NCI-H2227 treated with DMSO at 0.1 percent for 48 hours (cell line): ENCODE measurements at regions not wholly inside any gene's neighbourhood (a gene's known extent, or its start where the extent isn't known, plus 50 kb on each side); places are given as distances from the start of the nearest gene placed in this dataset.
A peak's percentile ranks its signal among the peaks of the same experiment; 100 is the strongest.

ENCODE experiments used
- DNase-seq: peaks from one replicate; lab custom pipeline; 2025; lab: John Stamatoyannopoulos, UW

DNA sequence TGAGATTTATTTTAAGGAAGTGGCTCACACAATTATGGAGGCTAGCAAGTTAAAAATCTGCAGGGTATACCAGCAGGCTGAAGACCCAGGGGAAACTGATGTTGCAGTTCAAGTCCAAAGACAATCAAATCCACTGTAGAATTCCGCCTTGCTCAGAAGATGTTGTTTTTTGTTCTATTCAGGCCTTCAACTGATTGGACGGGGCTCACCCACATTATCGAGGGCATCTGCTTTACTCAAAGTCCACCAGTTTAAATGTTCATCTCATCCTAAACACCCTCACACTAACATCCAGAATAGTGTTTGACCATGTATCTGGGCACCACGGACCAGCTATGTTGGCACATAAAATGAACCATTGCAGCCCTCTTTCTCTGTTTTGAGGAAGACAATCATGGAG, 211.2 kb upstream of the GPR26 start:
- DNase-seq, result no peak

GRCh38 chr10:123455861-123456260, 210.3 kb upstream of the GPR26 start:
- no peak for DNase-seq

DNA sequence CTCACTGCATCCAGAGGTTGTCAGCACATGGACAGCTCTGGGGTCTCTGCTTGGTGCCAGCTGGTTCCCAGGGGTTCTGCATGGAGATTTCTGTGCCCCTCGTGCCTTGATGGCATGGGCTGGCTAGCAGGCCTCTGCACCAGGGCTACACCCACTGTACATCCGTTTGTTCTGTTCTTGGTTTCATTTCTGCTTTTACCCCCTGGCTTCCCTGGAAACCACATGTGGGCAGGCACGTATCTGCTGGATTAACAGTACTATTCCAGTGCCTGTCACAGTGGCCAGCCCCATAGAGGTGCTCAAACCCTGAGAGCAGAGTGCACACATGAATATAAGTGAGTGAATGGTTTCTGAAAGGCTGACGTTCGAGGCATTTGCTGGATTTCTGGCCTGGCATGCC, 207.2 kb upstream of the GPR26 start:
- DNase-seq, result no peak

DNA sequence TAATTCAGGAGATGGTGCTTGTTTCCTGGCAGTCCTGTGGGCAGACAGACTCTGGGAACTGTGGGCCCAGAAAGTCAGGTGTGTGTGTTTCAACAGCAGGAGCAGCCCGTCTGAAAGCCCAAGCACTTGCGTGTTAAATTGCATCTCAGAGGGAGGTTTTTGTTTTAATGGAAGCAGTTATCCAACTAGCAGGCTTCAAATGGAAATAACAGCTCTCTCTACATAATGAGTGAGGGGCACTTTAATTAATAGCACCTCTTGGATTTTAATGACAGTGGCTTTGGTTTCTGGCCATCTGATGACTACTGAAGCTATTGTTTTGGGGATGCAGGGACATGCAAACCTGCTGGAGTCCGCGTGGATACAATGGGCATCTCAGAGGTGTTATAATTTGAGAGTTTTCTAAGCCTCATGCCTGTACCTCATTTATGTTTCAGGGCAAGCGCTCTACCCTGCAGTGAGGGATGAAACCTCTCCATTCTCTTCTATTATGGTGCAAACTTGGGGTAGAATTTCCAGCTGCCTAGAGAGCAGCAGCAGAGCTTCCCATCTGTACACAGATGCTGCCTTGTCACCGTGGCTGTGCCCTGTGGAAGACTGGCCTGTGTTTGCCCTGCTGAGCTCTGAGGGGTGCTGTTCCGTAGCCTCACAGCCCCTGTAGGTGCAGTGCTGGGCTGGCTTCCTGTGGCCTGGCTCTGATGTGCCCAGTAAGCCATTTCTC, 206.6 kb upstream of the GPR26 start:
- no peak for DNase-seq

DNA sequence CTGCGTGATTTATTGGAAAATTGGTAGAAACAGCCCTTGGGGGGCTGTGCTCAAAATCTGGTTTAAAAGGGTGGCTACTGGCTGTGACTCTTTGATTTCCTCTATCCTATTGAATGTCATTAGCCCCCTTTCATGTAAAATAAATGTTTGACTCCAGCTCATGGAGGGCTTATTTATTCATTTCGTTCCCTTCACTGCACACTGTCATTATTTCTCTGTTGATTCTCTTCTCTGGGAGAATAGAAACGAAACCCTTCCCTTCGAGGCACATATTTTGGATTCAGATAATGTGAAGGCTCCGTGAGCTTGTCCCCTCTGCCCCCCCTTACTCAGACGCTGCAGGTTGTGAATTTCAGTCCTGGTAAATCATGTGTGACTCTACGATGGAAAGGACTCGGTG, 203.9 kb upstream of the GPR26 start:
- peak; percentile 30 for DNase-seq

GRCh38 chr10:123462756-123463155, 203.4 kb upstream of the GPR26 start:
- no peak for DNase-seq

DNA sequence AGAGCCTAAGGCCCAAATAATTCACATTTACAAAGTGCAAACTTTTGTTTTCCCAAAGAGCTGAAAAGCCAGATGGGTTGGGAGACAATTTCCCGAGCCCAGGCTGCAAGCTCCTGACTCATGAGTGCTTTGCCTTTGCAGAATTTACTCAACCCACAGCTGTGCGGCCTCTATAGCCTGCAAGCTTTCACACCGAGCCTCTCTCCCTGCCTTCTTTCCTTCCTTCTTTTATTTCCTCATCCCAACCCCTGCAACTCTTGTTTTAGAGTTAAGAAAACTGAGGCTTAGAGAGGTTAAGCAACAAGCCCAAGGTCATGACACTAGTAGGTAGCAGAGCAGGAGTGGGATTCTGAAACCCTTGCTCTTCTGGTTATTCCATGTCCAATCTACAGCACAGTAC, 203.0 kb upstream of the GPR26 start:
- no peak for DNase-seq

GRCh38 chr10:123463698-123464097, 202.5 kb upstream of the GPR26 start:
- DNase-seq, result no peak

- DNase-seq, result no peak
Measured at GRCh38 chr10:123464430-123465323, 201.5 kb upstream of the GPR26 start.

DNA sequence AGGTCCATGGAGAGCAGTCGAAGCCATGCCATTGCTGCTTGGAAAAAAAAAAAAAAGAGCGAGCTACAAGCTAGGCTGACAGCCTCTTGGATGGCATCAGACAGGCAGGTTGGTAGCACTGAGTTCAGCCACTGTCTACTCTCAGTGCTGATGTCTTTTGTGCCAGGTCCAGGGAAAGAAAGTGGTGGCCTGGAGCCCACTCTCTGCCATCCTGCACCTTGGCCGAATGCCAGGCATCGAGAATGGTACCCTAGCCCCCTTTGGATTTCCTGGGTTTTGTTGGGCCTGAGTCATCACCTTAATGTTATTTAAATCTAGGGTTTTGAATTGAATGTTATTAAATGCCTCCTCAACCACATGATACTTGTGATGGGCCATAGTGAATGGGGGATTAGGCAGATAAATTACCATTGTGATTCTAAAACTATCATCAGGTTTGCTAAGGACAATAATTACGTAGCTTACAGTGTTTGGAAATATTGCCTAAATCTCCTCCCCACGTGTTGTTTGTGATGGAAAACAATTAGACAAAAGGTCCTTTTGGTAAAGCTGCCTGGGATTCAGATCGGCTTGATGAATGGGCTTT, 195.7 kb upstream of the GPR26 start:
- DNase-seq, result peak; percentile 35

GRCh38 chr10:123471811-123472210, 194.3 kb upstream of the GPR26 start:
- DNase-seq, result no peak

- no peak for DNase-seq
Measured at GRCh38 chr10:123472606-123473005, 193.5 kb upstream of the GPR26 start.

DNA sequence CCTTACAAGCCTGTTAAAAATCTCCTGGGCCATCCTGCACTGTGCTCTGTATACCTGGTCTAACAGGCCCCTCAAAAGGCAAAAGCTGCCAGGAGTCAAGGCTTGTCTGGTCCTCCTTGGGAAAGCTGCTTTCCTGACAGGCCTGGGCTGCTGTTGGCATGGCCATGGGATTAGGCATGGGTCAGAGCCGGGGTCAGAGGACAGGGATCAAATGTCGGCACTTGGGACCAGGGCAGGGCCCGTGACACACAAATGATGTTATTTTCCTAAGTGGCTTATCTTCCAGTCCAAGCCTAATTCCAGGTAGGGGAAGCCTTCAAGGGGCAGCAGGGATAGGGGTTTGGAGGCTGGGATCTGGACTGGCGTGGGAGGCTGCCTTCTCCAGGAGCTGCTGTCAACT, 191.5 kb upstream of the GPR26 start:
- DNase-seq, result no peak

- DNase-seq, result no peak
Measured at GRCh38 chr10:123475466-123475865, 190.7 kb upstream of the GPR26 start.

DNA sequence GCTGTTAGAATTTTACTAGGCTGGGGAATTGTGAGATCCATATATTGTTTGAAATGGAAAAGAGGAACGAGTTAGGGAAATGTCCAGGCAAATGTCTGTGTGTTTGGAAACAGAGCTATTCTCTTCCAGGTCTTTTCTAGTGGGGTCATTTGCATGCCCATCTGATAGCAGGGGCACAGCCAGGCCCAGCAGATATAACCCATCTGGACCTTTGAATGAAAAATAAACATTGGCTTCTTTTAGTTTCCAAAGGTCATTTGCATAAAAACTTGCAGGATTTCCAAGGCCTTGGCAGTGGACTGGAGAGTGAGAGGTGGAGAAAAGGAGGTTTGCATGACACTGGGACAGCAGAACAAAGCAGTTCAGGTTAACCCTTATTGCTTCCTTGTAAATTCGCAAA, 188.0 kb upstream of the GPR26 start:
- DNase-seq, result no peak

DNA sequence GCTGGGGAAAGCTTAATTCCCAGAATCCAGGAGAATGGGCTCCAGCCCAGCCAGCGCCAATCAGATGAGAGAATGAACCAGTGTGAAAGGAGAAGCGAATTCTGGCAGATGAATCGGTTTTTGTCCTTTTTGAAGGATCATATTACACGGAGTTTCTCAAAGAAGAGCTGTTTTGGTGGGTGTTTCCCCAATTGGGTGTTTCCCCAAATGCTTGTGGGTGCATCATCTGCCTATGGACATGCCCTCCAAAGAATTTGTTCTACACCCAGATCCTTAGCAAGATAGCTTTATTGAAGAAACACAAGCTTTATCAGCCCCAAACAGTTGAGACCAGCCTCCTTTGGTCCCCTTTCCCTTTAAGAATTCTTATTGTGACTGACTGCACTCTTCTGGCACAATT, 186.5 kb upstream of the GPR26 start:
- no peak for DNase-seq

- DNase-seq, result no peak
Measured at GRCh38 chr10:123480344-123480743, 185.8 kb upstream of the GPR26 start.

DNA sequence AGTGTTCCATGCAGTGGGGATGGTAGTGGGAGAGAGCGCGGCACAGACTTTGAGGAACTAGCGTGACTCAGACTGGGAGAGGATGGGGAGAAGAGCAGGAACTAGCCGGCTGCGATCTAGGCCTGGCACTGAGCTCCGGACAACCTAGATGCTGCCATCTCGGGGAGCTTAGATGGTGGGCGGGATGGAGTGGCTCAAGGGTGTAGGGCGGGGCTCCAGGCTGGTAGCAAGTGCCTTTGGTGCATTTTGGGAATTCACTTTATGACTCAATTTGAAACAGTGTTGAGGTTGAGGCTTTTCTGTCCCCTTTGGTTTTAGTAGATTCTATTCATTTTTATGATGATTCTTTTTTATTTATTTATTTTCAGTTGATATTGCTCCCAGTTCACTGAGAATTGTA, 185.3 kb upstream of the GPR26 start:
- DNase-seq, result no peak

DNA sequence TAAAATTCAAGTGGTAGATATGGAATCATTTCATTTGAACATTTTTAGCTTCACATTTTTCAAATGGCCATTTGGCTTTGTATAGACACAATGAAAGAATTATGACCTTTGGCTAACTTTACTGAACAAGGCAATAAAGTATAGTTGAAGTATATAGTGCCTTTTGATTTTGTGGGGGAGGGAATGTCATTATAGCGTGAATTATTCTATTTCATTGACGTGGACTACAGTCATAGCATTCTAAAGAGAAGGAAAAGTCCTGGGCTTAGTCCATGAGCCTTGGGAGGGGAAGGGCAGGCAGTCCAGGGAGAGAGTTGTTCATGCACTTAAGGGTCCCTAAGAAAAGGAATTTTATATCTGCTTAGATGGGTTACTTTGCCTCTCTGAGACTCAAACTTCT, 181.4 kb upstream of the GPR26 start:
- DNase-seq, result no peak

GRCh38 chr10:123485341-123485960, 180.7 kb upstream of the GPR26 start:
- no peak for DNase-seq

GRCh38 chr10:123488436-123488835, 177.7 kb upstream of the GPR26 start:
- DNase-seq, result no peak

DNA sequence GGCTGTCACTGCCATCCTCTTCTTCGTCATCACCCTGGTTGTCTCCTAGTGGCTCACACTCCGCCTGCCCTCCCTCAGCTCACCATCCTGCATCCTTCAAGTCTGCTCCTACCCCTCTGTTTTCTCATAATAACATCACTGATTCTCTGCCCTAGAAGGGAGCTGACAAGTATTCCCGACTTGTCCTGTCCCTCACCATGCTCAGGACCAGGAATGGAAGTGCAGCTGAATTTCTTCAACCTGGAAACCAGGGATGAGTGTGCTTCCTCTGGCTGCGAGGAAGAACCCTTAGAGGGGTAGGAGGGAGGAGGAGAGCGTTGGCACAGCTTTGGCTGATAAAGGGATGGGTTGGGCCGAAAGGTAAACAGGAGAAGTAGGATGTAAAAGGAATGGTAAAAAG, 174.8 kb upstream of the GPR26 start:
- no peak for DNase-seq

DNA sequence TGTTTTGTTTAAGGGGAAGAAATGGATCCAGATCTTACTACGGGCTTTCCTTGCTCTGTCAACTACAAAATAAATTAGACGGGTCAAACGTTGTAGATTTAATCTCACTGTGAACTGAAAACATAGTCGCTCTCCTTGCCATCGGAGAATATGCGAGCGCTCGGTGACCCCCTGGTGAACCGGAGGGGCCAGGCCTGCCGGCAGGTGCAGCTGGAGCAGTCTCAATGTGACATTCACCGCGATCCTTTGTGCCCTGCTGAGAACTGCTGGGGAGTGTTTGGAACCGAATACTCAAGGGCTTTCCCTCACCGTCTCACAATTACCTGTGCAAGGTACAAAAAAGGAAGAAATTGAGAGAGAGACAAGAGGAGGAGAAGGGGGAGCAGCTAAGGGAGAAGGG, 174.1 kb upstream of the GPR26 start:
- no peak for DNase-seq
